ENCODE measurements at regions not wholly inside any gene's neighbourhood (a gene's known extent, or its start where the extent isn't known, plus 50 kb on each side); places are given as distances from the start of the nearest gene placed in this dataset.
"Not testable (repeated sequence)": the region's sequence is repeated elsewhere in the genome, so short reads cannot be mapped to it uniquely, and the experiment has no call there.

DNA sequence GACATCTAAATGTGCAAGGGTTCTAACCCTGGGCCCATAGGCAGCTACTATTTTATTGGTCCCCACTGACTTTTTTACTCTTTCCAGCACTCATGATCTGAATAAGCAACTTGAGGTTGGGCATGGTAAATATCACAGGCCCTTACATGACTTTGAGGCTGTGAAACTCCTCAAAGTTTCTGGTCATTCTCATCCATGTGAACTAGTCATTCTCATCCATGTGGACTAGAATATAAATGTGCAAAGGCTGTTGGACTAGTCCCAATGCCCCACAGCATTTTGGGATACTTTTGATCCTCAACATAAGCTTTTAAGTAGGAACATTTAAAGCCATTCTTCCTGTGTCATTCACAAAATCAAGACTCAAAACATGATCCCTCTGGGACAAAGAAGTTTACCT lies 290.7 kb upstream of the PPARGC1A start:
- TF ChIP-seq CTCF (IDR thresholded peaks at IDR 0.05; ENCODE audit: unreplicated experiment), result no peak
- no peaks in the 10 kb centered on the region for H3K4me1 Mint-ChIP-seq (ENCODE audit: unreplicated experiment)
- H3K27ac Mint-ChIP-seq (ENCODE audit: unreplicated experiment), result no peak overlapping the region
- H3K36me3 Mint-ChIP-seq (ENCODE audit: low read depth, unreplicated experiment), result no peaks in the 10 kb centered on the region
- DNase-seq (ENCODE audit: low spot score), result no peak
- no peaks in the 10 kb centered on the region for H3K9me3 Mint-ChIP-seq (ENCODE audit: unreplicated experiment)
- H3K4me3 Mint-ChIP-seq (ENCODE audit: unreplicated experiment), result no peak overlapping the region
- H3K27me3 Mint-ChIP-seq (ENCODE audit: unreplicated experiment), result peaks cover 2% of the 10 kb centered on the region

- TF ChIP-seq CTCF (IDR thresholded peaks at IDR 0.05; ENCODE audit: unreplicated experiment), result no peak
- Mint-ChIP-seq H3K4me3 (ENCODE audit: unreplicated experiment) (no peak overlapping the region), H3K4me1 (ENCODE audit: unreplicated experiment) (no peaks in the 10 kb centered on the region), H3K9me3 (ENCODE audit: unreplicated experiment) (no peaks in the 10 kb centered on the region), H3K36me3 (ENCODE audit: low read depth, unreplicated experiment) (no peaks in the 10 kb centered on the region), H3K27me3 (ENCODE audit: unreplicated experiment) (peaks cover 2% of the 10 kb centered on the region), H3K27ac (ENCODE audit: unreplicated experiment) (no peak overlapping the region)
- DNase-seq (ENCODE audit: low spot score), result no peak
Measured at GRCh38 chr4:24179201-24179840, 289.5 kb upstream of the PPARGC1A start.

GRCh38 chr4:24177443-24177842 lies 287.6 kb upstream of the PPARGC1A start:
- not testable (repeated sequence) for H3K27ac Mint-ChIP-seq (ENCODE audit: unreplicated experiment); H3K4me1 Mint-ChIP-seq (ENCODE audit: unreplicated experiment); H3K36me3 Mint-ChIP-seq (ENCODE audit: low read depth, unreplicated experiment); H3K4me3 Mint-ChIP-seq (ENCODE audit: unreplicated experiment); DNase-seq (ENCODE audit: low spot score); H3K9me3 Mint-ChIP-seq (ENCODE audit: unreplicated experiment); H3K27me3 Mint-ChIP-seq (ENCODE audit: unreplicated experiment)

DNA sequence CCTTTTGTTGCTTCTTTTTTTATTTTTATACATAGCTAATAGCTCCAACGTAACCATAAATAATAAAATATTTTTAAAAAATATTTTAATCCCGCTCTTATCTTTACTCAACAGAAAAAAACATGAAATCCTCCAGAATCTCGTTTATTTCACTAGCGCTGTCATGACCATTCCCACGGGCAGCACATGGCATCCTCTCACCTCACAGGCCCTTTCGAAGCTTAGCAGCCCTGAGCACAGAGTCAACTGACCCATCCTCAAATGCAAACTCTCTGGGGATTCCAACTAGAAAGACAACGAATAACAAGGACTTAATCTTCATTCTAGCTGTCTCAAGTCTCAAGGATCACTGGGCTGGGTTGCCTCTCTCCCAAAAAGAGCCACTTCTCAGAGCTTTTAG lies 285.9 kb upstream of the PPARGC1A start:
- Mint-ChIP-seq H3K9me3 (ENCODE audit: unreplicated experiment) (no peaks in the 10 kb centered on the region), H3K4me3 (ENCODE audit: unreplicated experiment) (no peak overlapping the region), H3K36me3 (ENCODE audit: low read depth, unreplicated experiment) (no peaks in the 10 kb centered on the region), H3K27me3 (ENCODE audit: unreplicated experiment) (peaks cover 2% of the 10 kb centered on the region), H3K27ac (ENCODE audit: unreplicated experiment) (no peak overlapping the region), H3K4me1 (ENCODE audit: unreplicated experiment) (no peaks in the 10 kb centered on the region)
- TF ChIP-seq CTCF (IDR thresholded peaks at IDR 0.05; ENCODE audit: unreplicated experiment), result no peak
- no peak for DNase-seq (ENCODE audit: low spot score)

DNA sequence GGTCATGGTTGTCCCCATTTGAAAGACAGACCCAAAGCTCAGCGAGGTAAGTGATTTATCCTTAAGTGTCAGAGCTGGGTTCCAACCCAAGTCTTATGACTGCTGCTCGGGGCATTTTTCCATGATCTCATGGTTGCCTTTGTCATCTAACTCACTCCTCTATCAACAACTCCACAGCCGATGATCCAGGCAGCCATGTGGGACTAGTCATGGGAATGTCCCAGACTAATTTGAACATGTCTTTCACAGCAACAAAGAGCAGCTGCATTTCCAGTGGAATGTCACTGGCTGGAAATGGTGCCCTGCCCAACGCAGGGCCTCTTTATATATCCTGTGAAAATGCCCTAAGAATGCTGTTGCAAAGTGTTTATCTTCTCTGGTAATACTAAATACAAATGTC lies 284.8 kb upstream of the PPARGC1A start:
- H3K4me1 Mint-ChIP-seq (ENCODE audit: unreplicated experiment), result no peaks in the 10 kb centered on the region
- DNase-seq (ENCODE audit: low spot score), result no peak
- no peak for TF ChIP-seq CTCF (IDR thresholded peaks at IDR 0.05; ENCODE audit: unreplicated experiment)
- H3K9me3 Mint-ChIP-seq (ENCODE audit: unreplicated experiment), result no peaks in the 10 kb centered on the region
- H3K4me3 Mint-ChIP-seq (ENCODE audit: unreplicated experiment), result no peak overlapping the region
- peaks cover 2% of the 10 kb centered on the region for H3K27me3 Mint-ChIP-seq (ENCODE audit: unreplicated experiment)
- H3K36me3 Mint-ChIP-seq (ENCODE audit: low read depth, unreplicated experiment), result no peaks in the 10 kb centered on the region
- H3K27ac Mint-ChIP-seq (ENCODE audit: unreplicated experiment), result no peak overlapping the region
